NCI-H1417 (cell line): ENCODE measurements at regions not wholly inside any gene's neighbourhood (a gene's known extent, or its start where the extent isn't known, plus 50 kb on each side); places are given as distances from the start of the nearest gene placed in this dataset.
A peak's percentile ranks its signal among the peaks of the same experiment; 100 is the strongest.
"Not testable (repeated sequence)": the region's sequence is repeated elsewhere in the genome, so short reads cannot be mapped to it uniquely, and the experiment has no call there.

Experiments used
- DNase-seq, 3 experiments: peaks; one replicate each; lab custom pipeline; 2025; lab: John Stamatoyannopoulos, UW

DNA sequence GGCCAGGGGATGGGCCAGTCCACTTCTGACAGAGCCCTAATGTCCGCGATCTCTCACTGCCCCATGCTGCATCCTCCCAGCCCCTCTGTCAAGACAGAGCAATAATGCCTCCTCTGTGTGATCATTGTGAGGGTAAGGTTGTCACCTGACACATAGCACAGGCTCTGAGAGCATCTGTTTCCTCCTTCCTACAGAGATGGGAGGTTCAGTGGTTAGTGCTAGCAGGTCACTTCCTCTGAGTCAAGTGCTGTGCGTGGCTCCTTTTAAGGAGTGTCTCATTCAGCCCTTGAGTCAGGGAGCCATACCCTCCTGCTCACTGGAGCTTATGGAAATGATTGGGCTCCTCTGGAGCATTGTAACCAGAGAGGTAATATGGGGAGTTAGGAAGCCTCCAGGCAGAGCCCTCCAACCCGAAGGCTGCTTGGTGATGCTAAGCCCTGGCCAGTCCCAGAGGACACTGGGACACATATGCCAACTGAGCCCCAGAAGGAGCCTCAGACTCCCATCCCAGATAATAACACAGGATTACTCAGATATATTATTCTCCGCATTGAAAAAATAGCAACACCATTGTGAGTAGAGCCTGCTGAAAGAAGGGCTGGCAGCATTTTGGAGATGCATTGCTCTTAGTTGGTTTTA, 189.0 kb downstream of the GALNT1 start:
- no peak for DNase-seq

DNA sequence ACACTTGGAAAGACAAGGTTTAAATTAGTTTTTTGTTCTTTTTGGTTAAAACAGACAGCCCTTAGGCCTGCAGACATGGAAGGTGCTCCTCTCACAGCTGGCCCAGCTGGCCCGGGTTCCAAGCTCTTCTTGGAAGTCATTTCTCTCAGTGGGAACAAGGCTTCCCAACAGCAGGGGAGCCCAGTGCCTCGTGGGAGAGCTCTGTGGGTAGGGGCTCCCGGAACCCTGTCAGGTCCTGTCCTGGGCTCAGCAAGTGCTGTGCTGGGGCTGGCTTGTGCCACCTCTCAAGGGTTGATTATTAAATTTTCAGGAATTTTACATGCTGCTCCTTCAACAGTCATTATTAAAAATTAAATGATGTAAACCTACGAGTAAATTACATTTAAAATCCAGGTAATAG, 189.6 kb downstream of the GALNT1 start:
- no peak for DNase-seq

DNA sequence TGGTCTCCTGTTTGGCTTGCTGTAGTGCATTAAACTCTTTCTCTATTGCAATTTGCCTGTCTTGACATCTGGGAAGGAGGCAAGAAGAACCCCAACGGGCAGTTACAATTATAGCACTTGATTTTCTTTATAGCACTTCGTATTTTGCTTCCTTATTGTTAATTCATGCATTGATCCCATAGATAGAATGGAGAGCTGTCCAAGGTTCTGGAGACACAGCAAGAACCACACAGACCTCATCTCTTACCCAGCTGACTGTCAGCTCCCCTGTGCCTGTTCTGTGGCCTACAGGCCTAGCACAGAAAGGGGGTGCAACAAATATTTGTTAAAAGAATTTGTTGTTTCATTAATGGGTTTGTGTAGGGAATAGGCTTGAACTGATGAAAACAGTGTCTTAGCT, 194.3 kb downstream of the GALNT1 start:
- DNase-seq: no peak

DNA sequence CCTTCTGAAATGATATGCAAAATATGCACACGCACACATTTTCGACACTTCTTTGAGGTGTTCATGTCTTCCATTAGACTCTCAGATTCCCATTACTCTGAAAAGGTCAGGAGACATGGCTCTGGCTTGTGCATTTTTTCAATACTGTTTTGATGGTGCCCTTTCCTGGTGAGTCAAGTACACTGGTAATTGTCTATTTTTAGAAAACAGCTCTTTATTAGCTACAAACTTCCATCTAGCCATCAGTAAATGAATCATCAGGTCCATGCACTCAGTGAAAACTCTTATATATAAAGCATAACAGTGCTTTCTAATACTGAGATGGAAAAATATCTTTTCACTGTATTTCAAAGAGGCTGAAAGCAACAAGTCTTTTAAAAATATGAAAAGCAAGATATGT, 194.9 kb downstream of the GALNT1 start:
- DNase-seq: no peak

DNA sequence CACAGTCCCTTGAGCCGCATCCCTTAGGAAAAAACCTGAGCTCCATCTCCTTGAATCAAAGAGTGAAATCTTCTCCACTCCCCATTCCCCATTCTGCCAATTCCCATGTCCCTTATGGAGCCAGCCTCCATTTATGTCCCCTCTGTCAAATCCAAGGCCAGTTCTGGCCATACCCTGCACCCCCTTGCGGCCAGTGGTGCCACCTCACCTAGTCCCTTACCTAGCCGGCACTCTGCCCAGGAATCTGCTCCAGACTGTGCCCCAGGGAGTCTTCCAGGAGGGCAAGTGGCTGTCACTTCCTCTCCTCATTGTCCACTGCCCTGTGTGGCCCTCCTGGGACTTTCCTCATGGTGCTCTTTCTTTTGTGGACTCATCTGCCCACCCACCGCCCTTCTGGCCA, 195.4 kb upstream of the RMP24 start:
- no peak for DNase-seq

DNA sequence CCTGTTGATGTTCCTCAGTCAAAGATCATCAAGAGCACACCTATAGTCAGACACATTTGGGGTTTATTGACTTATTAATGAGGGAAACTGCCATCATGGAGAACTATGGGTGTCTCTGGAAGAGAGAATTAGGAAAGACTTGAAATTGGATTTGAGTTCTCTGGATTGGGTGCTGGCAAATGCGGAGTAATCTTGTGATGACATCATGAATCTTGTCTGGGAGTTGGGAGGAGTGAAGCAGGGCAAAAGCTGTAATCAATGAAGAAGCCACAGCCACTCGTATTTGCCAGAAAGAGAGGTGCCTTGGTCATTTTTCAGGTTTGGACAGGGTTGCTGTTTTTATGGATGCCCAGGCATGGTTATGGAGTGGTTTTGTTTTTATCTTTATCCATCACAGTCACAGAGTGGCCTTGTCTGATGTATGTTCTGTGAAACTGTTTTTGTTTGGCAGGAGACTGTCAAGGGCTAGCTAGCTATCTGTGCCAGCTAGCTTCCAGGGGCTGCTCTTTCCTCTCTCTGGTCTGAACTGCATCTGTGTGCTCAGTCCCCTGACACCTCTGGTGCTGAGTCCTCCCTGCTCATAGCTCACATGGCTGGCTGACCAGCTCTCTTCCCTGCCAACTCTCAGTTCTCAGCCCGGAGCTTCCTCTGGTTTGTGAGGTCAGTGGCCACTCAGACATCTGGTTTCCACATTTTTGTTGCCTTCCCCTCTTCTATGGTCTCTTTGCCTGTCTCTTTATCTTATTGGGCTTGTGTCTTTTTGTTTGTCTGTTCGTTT, 193.4 kb upstream of the RMP24 start:
- no peak for DNase-seq

DNA sequence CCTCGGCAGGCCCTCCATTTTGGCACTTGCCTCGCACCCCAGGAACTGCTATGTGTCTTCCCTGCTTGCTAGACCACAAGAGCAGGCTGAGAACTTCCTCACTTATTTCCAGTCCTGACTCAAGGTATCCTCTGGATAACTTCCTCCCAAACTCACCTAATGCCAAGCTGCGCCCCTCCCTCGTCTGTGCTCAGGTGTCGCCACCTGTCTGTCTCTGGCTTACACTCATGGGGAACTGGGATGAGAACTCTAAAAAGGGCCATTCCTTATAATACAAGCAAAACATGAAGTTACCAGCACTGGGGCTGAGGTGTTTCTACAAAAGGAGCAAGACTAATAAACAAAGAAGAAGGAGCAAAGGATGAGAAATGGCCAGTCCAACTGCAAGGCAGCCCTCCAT, 191.5 kb upstream of the RMP24 start:
- no peak for DNase-seq

DNA sequence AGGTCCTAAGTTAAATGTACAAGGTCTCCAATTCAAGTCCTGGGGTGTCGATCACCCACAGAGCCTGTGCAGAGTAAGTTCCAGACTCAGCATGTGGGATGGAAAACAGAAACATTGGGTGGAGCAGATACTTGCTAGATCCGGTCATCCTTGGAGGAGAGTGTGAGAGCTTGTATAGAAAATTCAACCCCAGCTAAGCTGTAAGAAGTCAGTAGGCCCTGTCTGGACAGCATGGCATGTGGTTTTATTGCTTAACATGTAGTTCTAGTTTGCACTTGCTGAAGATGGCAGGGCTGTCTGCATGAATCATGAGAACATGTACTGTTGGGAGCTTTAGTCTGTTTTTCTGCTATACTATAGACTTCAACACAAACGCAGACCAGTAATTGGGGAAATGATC, 189.6 kb upstream of the RMP24 start:
- no peak for DNase-seq

DNA sequence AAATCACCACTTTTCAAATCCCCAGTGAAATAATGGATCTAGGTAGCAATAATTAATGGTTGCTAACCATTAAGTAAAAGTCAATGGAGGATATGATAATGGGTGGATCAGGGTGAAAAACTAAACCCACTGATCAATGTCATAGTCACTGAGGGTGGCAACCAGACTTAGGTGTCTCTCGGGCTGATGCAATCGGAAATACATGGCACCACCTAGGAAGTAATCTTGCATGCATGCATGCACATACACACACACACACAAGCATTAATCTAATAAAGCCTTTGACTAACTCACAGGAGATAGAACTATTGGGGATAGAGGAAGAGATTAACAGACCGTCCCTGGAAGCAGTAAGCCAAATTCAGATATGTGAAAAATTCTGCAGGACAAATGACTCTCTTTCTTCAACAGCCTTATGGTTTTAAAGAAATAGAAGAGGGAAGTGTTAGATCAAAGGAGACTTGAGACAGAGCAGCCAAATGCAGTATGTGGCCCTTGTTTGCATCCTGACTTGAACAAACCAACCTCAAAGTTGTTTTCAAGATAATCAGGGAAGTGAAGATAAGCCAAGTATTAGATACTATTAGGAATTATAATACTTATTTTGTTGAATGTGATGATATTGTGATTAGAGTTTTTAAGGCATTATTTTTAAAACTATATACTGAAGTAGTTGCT, 186.0 kb upstream of the RMP24 start:
- peak in 2 of 3 experiments; percentile 15 to 44 for DNase-seq

DNA sequence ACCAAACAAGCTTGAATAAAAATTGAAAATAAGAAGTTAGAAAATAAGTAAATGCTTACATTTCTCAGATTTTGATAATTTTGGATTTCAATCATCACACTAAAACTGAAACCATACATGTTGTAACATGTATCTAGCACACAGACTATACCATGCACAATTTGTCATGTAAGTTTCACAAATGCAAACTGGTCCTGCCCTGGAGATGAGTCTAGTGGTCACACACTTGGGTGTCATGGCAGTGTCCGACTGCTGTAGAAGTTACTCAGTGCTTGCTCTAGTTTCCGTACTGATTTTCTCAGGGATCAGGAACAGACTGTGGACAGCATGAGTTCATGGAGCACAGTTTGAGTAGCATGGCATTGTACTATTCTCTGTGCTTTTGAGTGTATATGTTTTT, 182.9 kb upstream of the RMP24 start:
- no peak for DNase-seq

DNA sequence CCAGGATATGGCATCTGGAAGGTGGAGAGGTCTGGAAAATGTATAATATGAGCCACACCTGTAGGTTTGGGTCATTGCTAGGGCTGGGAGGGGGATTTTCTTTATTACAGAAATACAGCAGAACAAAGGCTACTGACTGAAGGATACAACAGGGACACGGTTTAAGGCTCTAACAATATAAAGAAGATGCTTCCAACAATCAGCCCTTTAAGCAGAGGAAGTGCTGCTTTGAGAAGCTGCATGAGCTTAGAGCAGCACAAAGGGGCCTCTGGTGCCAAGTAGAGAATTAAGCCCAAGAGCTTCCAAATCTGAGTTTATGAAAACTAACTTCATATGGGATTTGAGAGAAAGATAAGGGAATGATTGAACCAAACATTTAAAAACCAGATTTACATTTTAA, 174.5 kb upstream of the RMP24 start:
- no peak for DNase-seq

DNA sequence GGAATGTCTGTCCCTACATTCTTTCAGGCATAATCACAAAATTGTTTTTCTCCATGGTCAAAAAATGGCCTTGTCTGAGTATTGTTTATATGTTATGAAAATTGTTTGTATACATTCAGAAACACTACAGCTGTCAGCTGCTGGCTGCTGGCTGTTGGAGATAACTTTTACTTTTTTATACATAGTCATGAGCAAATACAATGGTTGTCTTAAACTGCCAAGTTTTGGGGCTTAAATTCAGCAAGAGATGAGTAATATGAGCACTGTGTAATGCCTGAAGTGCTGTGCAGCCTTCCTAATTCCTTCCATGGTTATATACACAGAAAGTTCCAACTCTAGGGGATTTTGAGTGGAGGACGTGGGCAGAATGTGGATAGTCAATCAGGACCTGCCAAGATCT, 168.9 kb upstream of the RMP24 start:
- no peak for DNase-seq

DNA sequence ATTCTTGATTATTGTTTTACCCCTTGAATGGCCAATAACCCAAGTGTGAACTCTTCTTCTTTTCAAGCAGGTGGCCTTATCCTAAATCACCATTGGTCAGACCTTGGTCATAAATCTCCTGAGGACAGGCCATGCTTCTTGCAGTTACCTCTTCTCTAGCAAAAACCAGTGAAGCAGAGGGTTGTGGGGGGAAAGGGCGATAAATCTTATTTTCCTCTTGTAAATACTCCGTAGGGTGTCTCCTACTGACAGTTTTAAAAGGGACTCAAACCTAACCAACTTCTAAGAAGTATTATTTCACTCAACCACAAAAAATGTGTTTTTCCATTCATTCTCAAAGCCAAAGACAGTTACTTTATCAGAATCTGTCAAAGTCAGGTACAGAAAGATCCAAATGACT, 168.1 kb upstream of the RMP24 start:
- no peak for DNase-seq

DNA sequence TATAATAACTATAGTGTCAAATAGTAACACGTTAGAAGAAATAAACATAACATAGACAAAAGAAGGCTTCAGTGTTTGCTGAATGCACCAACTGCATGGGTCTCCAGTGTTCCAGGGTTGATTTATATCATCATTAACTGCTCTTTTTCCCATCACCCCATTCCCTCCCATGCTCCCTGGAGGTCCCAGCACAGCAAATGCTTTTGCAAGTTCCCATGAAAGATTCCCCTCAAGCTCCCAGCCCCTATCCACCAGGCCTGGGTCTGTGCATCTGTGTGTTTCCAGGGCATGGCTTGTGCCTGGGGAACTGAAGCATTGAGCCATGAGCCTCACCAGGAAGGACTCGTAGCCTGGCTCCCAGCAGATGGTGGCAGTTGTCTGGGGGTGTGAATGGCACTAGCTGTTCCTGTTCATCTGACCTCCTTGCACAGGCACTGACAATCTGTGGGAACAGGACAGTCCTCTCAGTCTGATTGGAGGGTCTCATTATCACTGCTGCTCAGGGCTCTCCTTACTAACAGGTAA, 164.6 kb upstream of the RMP24 start:
- no peak for DNase-seq

DNA sequence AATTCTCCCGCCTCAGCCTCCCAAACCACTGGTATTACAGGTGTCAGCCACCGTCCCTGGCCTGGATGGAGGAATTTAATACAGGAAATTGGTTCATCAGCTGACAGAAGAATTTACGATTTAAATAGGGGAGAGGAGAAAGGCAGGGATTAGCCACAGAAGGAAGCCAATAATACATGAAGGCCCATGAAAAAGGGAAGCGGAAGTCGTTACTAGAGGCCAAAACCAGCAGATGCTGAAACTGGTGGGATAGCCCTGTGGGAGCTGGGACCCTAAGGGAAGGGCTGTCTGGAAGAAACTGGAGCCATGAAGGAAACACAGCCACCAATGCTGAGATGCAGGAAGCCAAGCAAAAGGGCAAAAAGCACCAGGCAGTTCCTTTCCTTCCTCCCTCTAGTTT, 163.7 kb upstream of the RMP24 start:
- DNase-seq: no peak

DNA sequence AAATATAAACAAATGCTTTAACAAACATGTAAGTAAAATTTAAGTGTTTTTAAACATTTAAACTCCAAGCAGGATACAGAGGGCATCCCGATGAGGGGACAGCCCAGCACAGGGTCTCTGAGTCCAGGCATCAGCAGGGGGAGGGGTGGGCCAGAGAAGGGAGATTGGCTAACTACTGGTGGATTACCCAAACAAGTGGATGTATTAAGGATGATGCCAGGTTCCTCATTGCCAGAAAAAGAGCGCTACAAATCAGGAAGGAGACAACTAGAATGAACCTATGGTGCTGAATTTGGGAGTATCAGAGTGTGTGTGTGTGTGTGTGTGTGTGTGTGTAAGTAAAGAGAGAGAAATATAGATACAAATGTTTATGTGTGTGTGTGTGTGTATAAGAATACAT, 162.0 kb upstream of the RMP24 start:
- no peak for DNase-seq

DNA sequence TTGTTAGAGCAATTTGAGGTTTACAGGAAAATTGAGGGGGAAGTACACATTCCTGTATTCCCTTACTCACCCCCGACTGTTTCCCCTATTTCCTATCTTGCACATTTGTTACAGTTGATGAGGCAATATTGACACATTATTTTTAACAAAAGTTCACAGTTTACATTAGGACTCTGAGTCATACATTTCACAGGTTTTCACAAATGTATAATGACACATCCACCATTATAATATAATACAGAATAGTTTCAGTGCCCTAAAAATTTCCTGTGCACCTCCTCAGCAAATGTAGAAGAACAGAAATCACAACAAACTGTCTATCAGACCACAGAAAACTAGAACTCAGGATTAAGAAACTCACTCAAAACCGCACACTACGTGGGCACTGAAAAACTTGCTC, 160.6 kb upstream of the RMP24 start:
- no peak for DNase-seq

DNA sequence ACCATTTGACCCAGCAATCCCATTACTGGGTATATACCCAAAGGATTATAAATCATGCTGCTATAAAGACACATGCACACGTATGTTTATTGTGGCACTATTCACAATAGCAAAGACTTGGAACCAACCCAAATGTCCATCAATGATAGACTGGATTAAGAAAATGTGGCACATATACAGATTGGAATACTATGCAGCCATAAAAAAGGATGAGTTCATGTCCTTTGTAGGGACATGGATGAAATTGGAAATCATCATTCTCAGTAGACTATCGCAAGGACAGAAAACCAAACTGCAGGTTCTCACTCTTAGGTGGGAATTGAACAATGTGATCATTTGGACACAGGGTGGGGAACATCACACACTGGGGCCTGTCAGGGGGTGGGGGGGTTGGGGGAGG, 157.5 kb upstream of the RMP24 start:
- not testable (repeated sequence) for DNase-seq

DNA sequence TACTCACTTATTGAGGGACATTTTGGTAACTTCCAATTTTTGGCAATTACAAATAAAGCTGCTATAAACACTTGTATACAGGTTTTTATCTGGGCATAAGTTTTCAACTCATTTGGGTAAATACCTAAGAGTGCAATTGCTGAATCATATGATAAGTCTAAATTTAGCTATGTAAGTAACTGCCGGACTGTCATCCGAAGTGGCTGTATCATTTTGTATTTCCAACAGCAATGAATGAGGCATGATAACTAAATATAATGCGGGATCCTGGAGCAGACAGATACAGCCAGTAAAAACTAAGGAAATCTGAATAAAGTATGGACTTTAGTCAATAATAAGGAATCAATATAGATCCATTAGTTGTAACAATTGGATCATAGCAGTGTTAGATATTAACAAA, 156.5 kb upstream of the RMP24 start:
- no peak for DNase-seq

DNA sequence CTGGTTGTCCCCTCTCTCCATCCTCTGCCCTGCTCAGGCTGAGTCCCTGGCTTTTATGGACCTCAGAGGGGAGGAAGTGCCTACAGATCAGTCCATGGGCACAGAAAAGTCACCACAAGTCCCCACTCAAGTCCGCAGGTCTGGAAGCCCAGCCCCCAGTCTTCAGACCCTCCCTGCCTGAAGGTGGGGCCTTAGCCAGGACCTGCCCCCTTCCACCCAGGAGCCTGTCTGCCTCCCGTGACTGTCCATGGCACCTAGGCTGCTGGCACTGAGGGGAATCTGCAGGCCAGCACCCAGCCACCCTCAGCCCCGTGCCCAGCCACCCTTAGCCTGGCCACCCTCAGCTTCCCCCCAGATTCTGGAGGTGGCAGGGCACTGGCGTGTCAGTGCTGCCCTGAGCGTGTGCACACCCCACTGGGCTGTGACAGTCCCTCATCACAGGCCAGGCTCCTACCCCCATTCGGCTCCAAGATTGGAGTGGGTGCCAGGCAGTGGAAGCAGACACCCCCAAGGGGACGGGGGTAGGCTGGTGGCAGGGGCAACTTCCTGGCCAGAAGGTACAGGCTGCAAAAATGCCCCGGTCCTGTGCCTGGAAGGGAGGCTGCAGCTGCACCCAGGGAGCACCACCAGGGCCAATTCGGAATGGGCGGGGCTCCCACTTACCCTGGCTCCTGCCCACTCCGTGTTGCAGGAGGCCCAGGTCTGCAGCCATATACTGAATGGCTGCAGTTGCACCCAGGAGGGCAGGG, 154.7 kb upstream of the RMP24 start:
- DNase-seq: no peak

DNA sequence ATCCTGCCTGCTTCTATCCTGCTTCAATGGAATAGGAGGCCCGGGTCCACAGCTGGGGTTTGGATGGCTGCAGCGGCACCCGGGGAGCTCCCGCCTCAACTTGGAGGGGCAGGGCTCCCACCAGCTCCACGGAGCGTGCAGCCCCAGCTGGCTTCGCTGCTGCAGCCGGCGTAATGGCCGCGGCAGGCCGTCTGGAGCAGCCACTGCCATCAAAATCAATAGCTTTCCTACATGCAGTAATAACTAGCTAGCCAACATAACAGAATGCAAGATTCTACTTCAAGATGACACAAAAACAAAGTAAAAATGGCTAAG, 154.2 kb upstream of the RMP24 start:
- DNase-seq: no peak

DNA sequence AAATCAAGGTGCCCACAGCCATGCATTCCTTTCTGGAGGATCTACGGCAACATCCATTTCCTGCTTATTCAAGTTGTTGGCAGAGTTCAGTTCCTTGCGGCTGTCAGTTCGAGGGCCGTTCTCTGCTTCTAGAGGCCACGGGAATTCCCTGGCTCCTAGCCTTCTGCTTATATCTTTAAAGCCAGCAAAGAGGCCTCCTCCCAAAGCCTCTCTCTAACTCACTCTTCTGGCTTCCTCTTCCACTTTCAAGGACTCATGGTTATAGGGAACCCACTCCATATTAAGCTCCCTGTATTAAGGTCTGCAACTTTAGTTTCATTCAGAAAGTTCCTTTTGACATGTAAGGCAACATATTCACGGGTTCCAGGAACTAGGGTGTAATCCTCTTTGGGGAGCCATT, 150.1 kb upstream of the RMP24 start:
- DNase-seq: no peak

DNA sequence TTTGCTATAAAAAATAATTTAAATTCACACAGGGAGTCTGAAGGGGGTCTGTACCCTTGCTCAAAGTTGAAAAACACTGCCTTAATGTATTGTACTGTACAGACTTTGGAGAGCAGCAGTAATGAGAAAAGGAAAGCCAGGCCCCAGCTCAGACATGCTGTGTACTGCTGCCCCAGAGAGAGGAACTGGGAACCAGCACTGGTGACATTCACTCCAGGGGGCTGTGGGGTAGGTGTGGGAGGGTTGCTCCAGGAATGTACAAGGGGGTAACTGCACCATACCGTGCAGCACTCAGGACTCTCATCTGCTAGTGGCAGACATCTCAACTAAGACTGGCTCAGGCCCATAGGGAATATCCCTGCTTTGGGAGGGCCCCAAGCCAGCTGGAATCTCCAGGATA, 146.0 kb upstream of the RMP24 start:
- DNase-seq: no peak
